Right cardiac atrium (tissue), 5 donors: ENCODE measurements at regions not wholly inside any gene's neighbourhood (a gene's known extent, or its start where the extent isn't known, plus 50 kb on each side); places are given as distances from the start of the nearest gene placed in this dataset.
A peak's percentile ranks its signal among the peaks of the same experiment; 100 is the strongest.
"Not testable (repeated sequence)": the region's sequence is repeated elsewhere in the genome, so short reads cannot be mapped to it uniquely, and the experiment has no call there.

Experiments
- ATAC-seq, 2 donors: fragments of 200-7000 bp; cut with Tn5 transposase; one replicate each; pipeline versions ENCODE4 v1.8.0 to v1.9.1; 2020; ENCODE audit warnings: moderate library complexity in 2 of 2, mild to moderate bottlenecking in 1 of 2
- DNase-seq, 3 donors: peaks; one replicate each; pipeline ENCODE4 v3.0.0-alpha.2; 2020
- H3K27ac ChIP-seq: one replicate; pipeline ENCODE4 v1.5.1; 2013; ENCODE audit warnings: mild to moderate bottlenecking, low read length, control low read depth, moderate library complexity
- H3K27me3 ChIP-seq: one replicate; pipeline ENCODE4 v1.6.1; 2013; ENCODE audit not compliant: control insufficient read depth, insufficient read depth
- H3K4me1 ChIP-seq: one replicate; pipeline ENCODE4 v1.6.1; 2013; ENCODE audit warnings: low read length; ENCODE audit not compliant: control insufficient read depth, insufficient read depth
- H3K4me3 ChIP-seq: one replicate; pipeline ENCODE4 v1.5.1; 2013; ENCODE audit warnings: low read length, control low read depth
- H3K9me3 ChIP-seq: one replicate; pipeline ENCODE4 v1.6.1; 2013; ENCODE audit warnings: low read length; ENCODE audit not compliant: control insufficient read depth
- WGBS: extraction: QIAGEN DNeasy Blood & Tissue Kit; methylation state at CpG from one replicate; pipeline ENCODE4 v1.1.7; 2013; 5-methylcytosine and 5-hydroxymethylcytosine counted together
- intact Hi-C, 4 donors: fragments of 100-400 bp; cut with DNase I; formaldehyde crosslinking; loops; one replicate each; pipeline versions ENCODE4 v1.11.0 to v1.14.0; 2022 to 2023
- donor health status: healthy with polysubstance abuse.
- donor health status: DM: no; HTN: yes; CAD: no.
- donor health status: DM: no; HTN: no; CAD: no.
- donor health status: DM: no; HTN: yes; CAD: no; lungs with severe emphysema.
- donor health status: DM: yes; HTN: yes; CAD: no.

DNA sequence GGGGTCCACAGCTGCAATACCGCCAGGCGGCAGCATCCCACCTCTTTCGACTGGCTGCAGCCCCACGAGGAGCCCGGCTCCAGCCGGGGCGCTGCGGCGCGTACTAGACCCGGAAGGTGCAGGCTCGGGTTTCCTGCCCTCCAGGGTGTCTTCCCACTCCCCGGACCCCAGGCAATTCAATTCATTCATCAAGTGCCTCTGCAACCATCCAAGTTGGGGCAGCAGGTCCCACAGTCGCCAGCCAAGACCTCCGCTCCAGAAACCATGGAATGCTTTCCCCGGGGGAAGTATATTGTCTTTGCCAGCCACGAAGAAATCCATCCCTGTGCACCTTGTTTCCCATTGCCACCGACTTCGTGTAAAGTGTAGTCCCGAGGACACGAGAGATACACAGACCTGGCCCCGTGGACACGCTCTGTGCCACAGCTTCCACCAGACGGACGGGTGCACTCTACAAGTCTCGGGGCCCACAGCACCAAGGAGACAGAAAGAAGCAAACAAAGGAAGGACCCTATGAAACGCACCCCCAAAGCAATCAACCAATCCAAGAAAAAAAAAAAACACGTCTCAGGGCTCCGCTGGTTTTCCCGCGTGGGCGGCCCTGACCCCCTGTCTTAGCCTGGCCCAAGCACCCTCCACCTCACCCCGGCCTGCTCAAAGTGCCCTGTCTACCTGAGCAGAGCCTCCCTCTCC, 3930.2 kb upstream of the OR11H1 start:
- H3K27me3 ChIP-seq, H3K9me3 ChIP-seq, DNase-seq, H3K27ac ChIP-seq, H3K4me1 ChIP-seq, intact Hi-C loops, H3K4me3 ChIP-seq: not testable (repeated sequence)
- peak in 1 of 2 donors; percentile 22 for ATAC-seq
- WGBS: 78% methylated on average over 33 of the region's 33 CpGs

DNA sequence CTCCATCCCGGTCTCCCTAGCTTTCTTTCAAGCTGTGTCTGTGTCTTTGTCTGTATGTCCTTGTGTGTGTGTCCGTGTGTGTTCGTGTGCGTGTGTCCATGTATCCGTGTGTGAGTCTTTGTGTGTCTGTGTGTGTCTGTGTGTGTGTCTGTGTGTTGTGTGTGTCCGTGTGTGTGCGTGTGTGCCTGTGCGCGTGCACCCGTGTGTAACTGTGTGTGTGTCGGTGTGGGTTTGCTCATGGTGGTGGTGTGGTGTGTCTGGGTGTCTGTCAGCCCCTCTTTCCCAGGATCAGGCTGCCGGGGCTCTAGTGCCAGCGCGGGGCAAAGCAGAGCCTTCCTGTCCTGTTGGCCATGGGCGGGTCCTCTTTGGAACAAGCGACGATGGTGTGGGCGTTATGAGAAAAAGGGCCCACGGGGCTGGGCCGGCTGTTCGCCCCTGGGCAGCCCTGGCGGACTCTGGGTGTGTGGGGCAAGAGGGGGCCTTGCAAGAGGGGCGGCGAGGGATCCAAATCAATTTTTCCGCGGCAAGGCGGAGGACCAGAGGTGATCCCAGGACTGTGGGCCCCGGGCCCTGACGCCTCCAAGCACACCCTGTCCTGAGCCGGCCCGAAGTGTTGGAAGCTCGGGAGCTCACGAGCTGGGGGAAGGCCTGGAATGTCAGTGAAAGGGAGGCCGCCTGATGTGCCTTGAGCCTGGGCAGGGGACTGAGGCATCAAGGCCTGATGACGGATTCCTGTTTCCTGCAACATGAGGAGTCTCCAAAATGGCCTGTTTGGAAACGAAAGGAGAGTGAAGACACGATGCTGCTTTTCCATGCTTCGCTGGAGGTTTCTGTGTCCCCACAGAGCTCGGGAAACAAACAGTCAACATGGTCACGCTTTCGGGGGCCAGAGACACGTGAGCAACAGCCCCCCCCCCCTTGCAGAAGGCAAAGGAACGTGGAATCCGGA, 3929.2 kb upstream of the OR11H1 start:
- Histone ChIP-seq H3K4me3 (no peak overlapping the region), H3K9me3 (no peaks in the 10 kb centered on the region), H3K27ac (no peak overlapping the region), H3K4me1 (no peaks in the 10 kb centered on the region), H3K27me3 (no peaks in the 10 kb centered on the region)
- WGBS: 85% methylated on average over 44 of the region's 44 CpGs
- DNase-seq: peak in 1 of 3 donors; percentile 62
- ATAC-seq: no peak
- intact Hi-C loops: no loop called here

DNA sequence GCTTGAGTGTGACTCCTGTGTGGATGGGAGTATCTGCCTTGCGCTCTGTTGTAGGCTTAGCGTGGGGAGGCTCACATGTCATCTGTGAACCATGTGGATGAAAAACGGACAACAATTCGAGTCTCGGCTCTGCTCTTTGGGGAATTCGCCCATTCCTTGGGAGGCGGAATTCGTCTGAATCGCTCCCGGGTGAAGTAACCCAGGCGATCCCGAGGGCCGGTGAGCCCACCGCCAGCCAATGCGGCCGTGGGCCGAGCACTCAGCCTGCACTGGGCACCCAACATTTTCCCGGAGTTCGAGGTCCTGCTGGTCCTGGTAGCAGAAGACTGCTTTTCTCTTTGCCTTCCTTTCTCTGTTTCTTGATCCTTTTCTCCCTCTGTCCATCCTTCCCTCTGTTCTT, 3928.5 kb upstream of the OR11H1 start:
- ATAC-seq, H3K27me3 ChIP-seq, H3K4me3 ChIP-seq, H3K9me3 ChIP-seq, H3K4me1 ChIP-seq, H3K27ac ChIP-seq, DNase-seq, intact Hi-C loops: not testable (repeated sequence)
- WGBS: 86% methylated on average over 19 of the region's 19 CpGs

DNA sequence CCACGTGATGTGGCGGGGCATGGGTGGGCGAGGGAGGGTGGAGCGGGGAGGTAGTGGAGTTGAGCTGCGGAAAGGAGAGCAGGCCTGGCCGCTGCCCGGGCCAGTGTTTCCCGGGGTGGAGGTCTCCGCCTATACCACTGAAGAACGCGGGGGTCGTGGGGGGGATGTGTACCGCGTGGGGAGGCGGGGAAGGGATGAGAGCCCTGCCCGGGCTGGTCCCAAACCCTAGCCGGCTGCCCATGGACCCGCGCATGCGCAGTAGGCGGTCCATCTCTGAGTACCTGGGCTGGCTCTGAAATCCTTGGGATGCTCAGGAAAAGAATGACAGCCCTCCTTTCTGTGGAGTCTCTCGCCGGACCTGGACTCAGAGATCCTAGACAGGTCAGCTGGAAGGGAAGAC, 3927.8 kb upstream of the OR11H1 start:
- ATAC-seq, H3K4me1 ChIP-seq, intact Hi-C loops, H3K27ac ChIP-seq, H3K27me3 ChIP-seq, H3K4me3 ChIP-seq, H3K9me3 ChIP-seq: not testable (repeated sequence)
- DNase-seq: peak in 1 of 3 donors; percentile 65
- 86% methylated on average over 23 of the region's 23 CpGs for WGBS

DNA sequence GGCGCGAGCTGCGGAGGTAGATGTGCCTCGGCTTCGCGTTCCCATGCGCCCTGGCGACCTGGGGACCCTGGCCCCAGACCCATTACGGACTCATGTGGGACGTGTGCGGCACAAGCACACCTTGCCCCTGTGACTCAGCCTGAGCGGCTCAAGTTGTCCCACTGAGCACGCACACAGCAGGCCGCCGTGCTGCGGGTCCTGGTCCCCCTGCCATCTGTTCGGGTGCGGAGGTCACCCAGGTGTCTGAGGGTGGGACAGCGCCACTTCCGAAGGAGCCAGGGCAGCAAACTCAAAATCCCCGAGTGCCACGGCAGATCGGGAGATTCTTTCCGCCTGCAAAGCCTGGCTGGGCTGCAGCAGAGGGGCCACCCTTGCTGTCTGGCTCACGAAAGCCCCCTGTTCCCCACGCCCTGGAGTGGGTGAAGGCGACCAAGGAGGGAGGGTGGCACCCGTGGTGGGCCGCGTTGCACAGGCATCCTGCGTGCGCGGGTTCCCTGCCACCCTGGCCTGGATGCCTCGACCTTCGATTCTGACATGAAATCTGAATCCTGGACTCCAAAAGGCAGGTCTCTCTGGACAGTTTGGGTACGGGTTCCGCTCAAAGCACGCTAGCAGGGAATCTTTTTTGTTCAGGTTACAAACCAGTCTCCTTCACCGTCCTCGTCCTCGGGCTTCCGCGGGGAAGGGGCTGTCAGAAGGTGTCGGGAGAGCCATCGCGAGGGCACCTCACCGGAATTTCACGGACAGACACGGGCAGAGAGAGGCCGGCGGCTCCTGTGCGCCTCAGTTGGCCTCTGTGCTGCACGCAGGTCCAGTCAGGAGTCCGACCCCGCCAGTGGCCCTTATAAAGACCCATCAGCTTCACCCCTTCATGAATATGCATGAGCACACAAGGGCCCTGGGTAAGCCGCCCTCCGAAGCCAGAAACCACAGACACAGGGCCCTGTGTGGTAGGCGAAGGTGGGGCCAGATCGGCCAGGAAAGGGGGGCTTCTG, 3926.8 kb upstream of the OR11H1 start:
- intact Hi-C loops: not testable (repeated sequence)

DNA sequence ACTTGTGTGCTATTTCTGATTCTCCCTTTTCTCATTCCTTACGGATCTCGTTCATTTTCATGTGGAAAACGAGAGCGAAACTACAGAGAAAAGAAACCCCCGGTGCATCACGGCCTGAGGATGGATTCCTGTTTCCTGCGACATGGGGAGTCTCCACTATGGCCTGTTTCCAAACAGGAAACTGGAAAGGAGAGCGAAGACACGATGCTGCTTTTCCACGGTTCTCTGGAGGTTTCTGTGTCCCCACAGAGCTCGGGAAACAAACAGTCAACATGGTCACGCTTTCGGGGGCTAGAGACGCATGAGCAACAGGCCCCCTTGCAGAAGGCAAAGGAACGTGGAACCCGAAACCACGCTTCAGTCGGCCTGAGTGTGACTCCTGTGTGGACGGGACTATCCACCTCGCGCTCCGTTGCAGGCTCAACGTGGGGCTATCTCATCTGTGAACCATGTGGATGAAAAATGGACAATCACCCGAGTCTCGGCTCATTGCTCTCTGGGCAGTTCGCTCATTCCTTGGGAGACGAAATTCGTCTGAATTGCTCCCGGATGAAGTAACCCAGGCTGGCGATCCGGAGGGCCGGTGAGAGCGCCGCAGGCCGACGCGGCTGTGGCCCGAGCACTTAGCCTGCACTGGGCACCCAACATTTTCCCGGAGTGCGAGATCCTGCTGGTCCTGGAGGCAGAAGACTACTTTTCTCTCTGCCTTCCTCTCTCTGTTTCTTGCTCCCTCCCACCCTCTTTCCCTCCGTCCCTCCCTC, 3923.2 kb upstream of the OR11H1 start:
- 68% methylated on average over 41 of the region's 41 CpGs for WGBS

More for the DNA sequence above, 3926.8 kb upstream of the OR11H1 start:
- H3K4me1 ChIP-seq, DNase-seq, ATAC-seq, H3K9me3 ChIP-seq, H3K27ac ChIP-seq, H3K4me3 ChIP-seq, H3K27me3 ChIP-seq: not testable (repeated sequence)
- WGBS: 80% methylated on average over 59 of the region's 59 CpGs

DNA sequence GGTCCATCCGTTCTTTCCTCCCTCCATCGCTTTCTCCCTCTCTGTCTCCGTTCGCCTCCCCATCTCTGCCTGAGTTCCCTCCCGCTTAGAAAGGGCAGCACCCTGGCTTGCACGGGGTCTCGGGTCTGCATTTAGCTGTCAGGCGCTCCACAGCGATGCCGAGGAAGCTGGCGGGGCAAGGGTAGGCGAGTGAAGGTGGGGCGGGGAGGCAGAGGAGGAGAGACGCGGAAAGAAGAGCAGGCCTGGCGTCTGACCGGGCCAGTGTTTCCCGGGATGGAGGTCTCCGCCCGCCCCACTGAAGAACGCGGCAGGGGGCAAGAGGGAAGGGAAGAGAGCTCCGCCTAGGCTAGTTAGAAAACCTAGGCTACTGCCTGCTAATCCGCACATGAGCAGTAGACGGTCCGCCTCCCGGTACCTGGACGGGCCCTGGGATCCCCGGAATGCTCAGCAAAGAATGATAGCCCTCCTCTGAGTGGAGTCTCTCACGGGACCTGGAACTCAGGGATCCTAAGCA, 3922.5 kb upstream of the OR11H1 start:
- no peak for ATAC-seq
- 72% methylated on average over 30 of the region's 30 CpGs for WGBS
- Histone ChIP-seq H3K27ac (no peak overlapping the region), H3K4me3 (no peak overlapping the region), H3K4me1 (no peaks in the 10 kb centered on the region), H3K9me3 (peaks cover 1% of the 10 kb centered on the region), H3K27me3 (no peaks in the 10 kb centered on the region)
- DNase-seq: no peak
- intact Hi-C loops: no loop called here

More for the DNA sequence above, 3923.2 kb upstream of the OR11H1 start:
- intact Hi-C loops, H3K4me3 ChIP-seq, H3K4me1 ChIP-seq, DNase-seq, H3K27me3 ChIP-seq, H3K9me3 ChIP-seq, ATAC-seq, H3K27ac ChIP-seq: not testable (repeated sequence)

DNA sequence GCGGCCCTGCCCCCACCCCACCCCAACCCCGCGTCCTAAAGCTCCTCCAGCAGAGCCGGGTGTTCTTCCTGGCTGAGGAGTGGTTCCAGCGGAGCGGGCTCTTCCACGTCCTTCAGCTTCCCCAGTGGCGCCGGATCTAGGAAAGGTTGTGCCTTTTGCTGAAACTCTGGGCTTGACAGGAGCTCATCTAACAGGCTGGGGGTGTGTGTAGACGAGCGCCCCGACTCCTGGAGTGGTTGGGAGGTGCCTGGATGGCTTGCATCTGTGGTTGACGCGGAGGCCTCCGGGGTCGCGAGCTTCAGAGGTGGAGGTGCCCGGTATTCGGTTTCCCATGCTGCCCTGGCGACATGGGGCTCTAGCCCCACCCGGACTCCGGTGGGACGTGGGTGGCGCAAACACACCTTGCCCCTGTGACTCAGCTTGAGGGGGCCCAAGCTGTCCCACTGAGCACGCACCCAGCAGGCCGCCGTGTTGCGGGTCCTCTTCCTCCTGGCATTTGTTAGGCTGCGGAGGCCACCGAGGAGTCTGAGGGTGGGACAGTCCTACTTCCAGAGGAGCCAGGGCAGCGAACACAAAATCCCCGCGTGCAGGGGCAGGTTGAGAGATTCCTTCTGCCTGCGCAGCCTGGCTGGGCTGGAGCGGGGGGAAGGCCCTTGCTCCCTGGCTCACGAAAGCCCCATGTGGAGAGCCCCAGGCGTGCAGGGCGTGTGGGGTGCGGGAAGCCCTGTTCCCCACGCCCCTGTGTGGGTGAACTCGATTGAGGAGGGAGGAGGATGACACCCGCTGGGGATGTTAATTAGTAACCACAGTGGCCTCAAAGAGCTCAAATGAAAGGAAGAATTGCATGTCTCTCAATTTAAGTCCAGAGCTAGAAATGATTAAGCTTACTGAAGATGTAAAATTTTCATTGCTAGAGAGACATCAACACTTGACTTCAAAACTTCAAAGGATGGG, 3921.7 kb upstream of the OR11H1 start:
- intact Hi-C loops, H3K27me3 ChIP-seq, ATAC-seq, H3K4me1 ChIP-seq, H3K9me3 ChIP-seq, DNase-seq, H3K27ac ChIP-seq, H3K4me3 ChIP-seq: not testable (repeated sequence)
- 77% methylated on average over 42 of the region's 42 CpGs for WGBS

DNA sequence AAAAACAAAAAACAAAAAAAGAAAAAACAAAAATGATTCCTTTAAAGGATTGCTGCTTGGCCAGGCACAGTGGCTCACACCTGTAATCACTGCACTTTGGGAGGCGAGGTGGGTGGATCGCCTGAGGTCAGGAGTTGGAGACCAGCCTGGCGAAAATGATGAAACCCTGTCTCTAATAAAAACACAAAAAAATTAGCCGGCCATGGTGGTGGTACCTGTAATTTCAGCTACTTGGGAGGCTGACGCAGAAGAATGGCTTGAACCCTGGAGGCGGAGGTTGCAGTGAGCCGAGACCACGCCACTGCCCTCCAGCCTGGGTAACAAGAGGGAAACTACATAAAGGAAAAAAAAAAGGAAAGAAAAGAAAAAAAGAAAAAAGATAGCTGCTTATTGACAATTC, 3920.8 kb upstream of the OR11H1 start:
- 77% methylated on average over 8 of the region's 8 CpGs for WGBS
- H3K4me1 ChIP-seq, ATAC-seq, intact Hi-C loops, H3K27ac ChIP-seq, H3K9me3 ChIP-seq, H3K4me3 ChIP-seq, H3K27me3 ChIP-seq, DNase-seq: not testable (repeated sequence)
